H9 (cell line): ENCODE measurements at regions not wholly inside any gene's neighbourhood (a gene's known extent, or its start where the extent isn't known, plus 50 kb on each side); places are given as distances from the start of the nearest gene placed in this dataset.

Source experiments
- DNase-seq: peaks from one replicate; pipeline ENCODE4 v3.0.0-alpha.2; 2017
- H2AFZ ChIP-seq: one replicate; pipeline ENCODE4 v1.6.1; 2013; ENCODE audit warnings: mild to moderate bottlenecking, low read length, control low read depth, moderate library complexity
- H2AK5ac ChIP-seq: 2 replicates; pipeline ENCODE4 v1.6.1; 2013; ENCODE audit warnings: low read length, control low read depth, mixed read lengths; ENCODE audit not compliant: insufficient read length
- H2BK120ac ChIP-seq: one replicate; pipeline ENCODE4 v1.6.1; 2013; ENCODE audit warnings: low read depth, mild to moderate bottlenecking, low read length, control low read depth, inconsistent platforms; ENCODE audit not compliant: poor library complexity, severe bottlenecking
- H2BK12ac ChIP-seq: 2 replicates; pipeline ENCODE4 v1.6.1; 2013; ENCODE audit warnings: low read length, control low read depth, mixed read lengths, low read depth; ENCODE audit not compliant: insufficient read length
- H2BK15ac ChIP-seq: 2 replicates; pipeline ENCODE4 v1.6.1; 2013; ENCODE audit warnings: low read depth, low read length, control low read depth
- H2BK20ac ChIP-seq: one replicate; pipeline ENCODE4 v1.6.1; 2013; ENCODE audit warnings: low read depth, mild to moderate bottlenecking, low read length, control low read depth, inconsistent platforms; ENCODE audit not compliant: poor library complexity, severe bottlenecking
- H2BK5ac ChIP-seq: 2 replicates; pipeline ENCODE4 v1.6.1; 2013; ENCODE audit warnings: low read length, control low read depth, mixed read lengths; ENCODE audit not compliant: insufficient read length
- H3K14ac ChIP-seq: 2 replicates; pipeline ENCODE4 v1.6.1; 2013; ENCODE audit warnings: low read length, control low read depth; ENCODE audit not compliant: insufficient read depth
- H3K18ac ChIP-seq: 2 replicates; pipeline ENCODE4 v1.6.1; 2013; ENCODE audit warnings: low read depth, mild to moderate bottlenecking, mixed read lengths, low read length, control low read depth; ENCODE audit not compliant: insufficient read length
- H3K23ac ChIP-seq: 2 replicates; pipeline ENCODE4 v1.6.1; 2013; ENCODE audit warnings: low read length, control low read depth, mixed read lengths, low read depth; ENCODE audit not compliant: insufficient read length
- H3K23me2 ChIP-seq: 2 replicates; pipeline ENCODE4 v1.6.1; 2013; ENCODE audit warnings: low read depth, mild to moderate bottlenecking, mixed read lengths, low read length, control low read depth; ENCODE audit not compliant: insufficient read length, poor library complexity, severe bottlenecking
- H3K27ac ChIP-seq: 2 replicates; pipeline ENCODE4 v1.5.1; 2013; ENCODE audit warnings: low read length, control low read depth, mixed read lengths, low read depth; ENCODE audit not compliant: insufficient read length
- H3K27me3 ChIP-seq: 2 replicates; pipeline ENCODE4 v1.6.1; 2013; ENCODE audit warnings: low read length, control low read depth, inconsistent platforms; ENCODE audit not compliant: insufficient read depth
- H3K4ac ChIP-seq: 2 replicates; pipeline ENCODE4 v1.6.1; 2013; ENCODE audit warnings: low read depth, mild to moderate bottlenecking, control low read depth, inconsistent platforms, low read length, moderate library complexity
- H3K4me1 ChIP-seq: 2 replicates; pipeline ENCODE4 v1.6.1; 2013; ENCODE audit warnings: low read length, control low read depth, inconsistent platforms; ENCODE audit not compliant: insufficient read depth
- H3K4me2 ChIP-seq: 2 replicates; pipeline ENCODE4 v1.6.1; 2013; ENCODE audit warnings: low read length, control low read depth, mixed read lengths; ENCODE audit not compliant: insufficient read length, insufficient read depth
- H3K56ac ChIP-seq: 2 replicates; pipeline ENCODE4 v1.6.1; 2013; ENCODE audit warnings: low read depth, mild to moderate bottlenecking, mixed read lengths, low read length, control low read depth; ENCODE audit not compliant: insufficient read length
- H3K79me1 ChIP-seq: 2 replicates; pipeline ENCODE4 v1.6.1; 2013; ENCODE audit warnings: low read depth, mild to moderate bottlenecking, moderate library complexity, low read length, control low read depth, inconsistent platforms; ENCODE audit not compliant: insufficient read depth, poor library complexity, severe bottlenecking
- H3K79me2 ChIP-seq: 2 replicates; pipeline ENCODE4 v1.6.1; 2013; ENCODE audit warnings: low read length, control low read depth, inconsistent platforms; ENCODE audit not compliant: insufficient read depth
- H3K9ac ChIP-seq: 2 replicates; pipeline ENCODE4 v1.6.1; 2013; ENCODE audit warnings: low read length, control low read depth, mixed read lengths; ENCODE audit not compliant: insufficient read length; ENCODE audit errors: extremely low read depth
- H3K9me3 ChIP-seq: one replicate; pipeline ENCODE4 v1.6.1; 2013; ENCODE audit warnings: low read depth, low read length, inconsistent platforms; ENCODE audit not compliant: control insufficient read depth
- H3T11ph ChIP-seq: one replicate; pipeline ENCODE4 v1.6.1; 2013; ENCODE audit warnings: mild to moderate bottlenecking, low read length, control low read depth, inconsistent platforms
- H4K20me1 ChIP-seq: one replicate; pipeline ENCODE4 v1.6.1; 2013; ENCODE audit not compliant: control insufficient read depth, insufficient read length, insufficient read depth
- H4K5ac ChIP-seq: 2 replicates; pipeline ENCODE4 v1.6.1; 2013; ENCODE audit warnings: low read depth, mild to moderate bottlenecking, mixed read lengths, low read length, control low read depth; ENCODE audit not compliant: insufficient read length
- H4K8ac ChIP-seq: replicated peaks from 2 replicates; pipeline ENCODE4 v1.6.1; 2013; ENCODE audit warnings: low read length, control low read depth, mixed read lengths, low read depth; ENCODE audit not compliant: insufficient read length
- H4K91ac ChIP-seq: 2 replicates; pipeline ENCODE4 v1.6.1; 2013; ENCODE audit warnings: low read depth, mild to moderate bottlenecking, moderate library complexity, mixed read lengths, low read length, control low read depth; ENCODE audit not compliant: insufficient read length
- H3K27ac Mint-ChIP-seq, 3 experiments: 2 replicates in 2 of 3; 3 replicates in 1 of 3; pipeline ENCODE4 v1.8.0; 2020 to 2021; ENCODE audit warnings: mixed read lengths in 3 of 3, mild to moderate bottlenecking in 1 of 3, moderate library complexity in 1 of 3
- H3K27me3 Mint-ChIP-seq: 2 replicates; pipeline ENCODE4 v1.8.0; 2021; ENCODE audit warnings: low read depth, mild to moderate bottlenecking, moderate library complexity, mixed read lengths
- H3K36me3 Mint-ChIP-seq, 3 experiments: 2 replicates in 2 of 3; 3 replicates in 1 of 3; pipeline ENCODE4 v1.8.0; 2020 to 2021; ENCODE audit warnings: low read depth in 3 of 3, mixed read lengths in 3 of 3; ENCODE audit not compliant: insufficient read depth in 1 of 3
- H3K4me1 Mint-ChIP-seq, 2 experiments: 2 replicates each; pipeline ENCODE4 v1.8.0; 2020; ENCODE audit warnings: mixed read lengths in 2 of 2
- H3K4me3 Mint-ChIP-seq, 2 experiments: 2 replicates in 1 of 2; 3 replicates in 1 of 2; pipeline ENCODE4 v1.8.0; 2020 to 2021; ENCODE audit warnings: mild to moderate bottlenecking in 2 of 2, mixed read lengths in 2 of 2, moderate library complexity in 1 of 2
- H3K9me3 Mint-ChIP-seq, 2 experiments: 2 replicates in 1 of 2; 3 replicates in 1 of 2; pipeline ENCODE4 v1.8.0; 2020; ENCODE audit warnings: mild to moderate bottlenecking in 2 of 2, mixed read lengths in 2 of 2, moderate library complexity in 1 of 2
- WGBS: extraction: QIAGEN DNeasy Blood & Tissue Kit; methylation state at CpG from one replicate; pipeline ENCODE4 v1.1.7; 2013; ENCODE audit warnings: missing lambda C conversion rate, low lambda C conversion rate, mixed read lengths; ENCODE audit not compliant: insufficient read length; ENCODE audit errors: extremely low coverage; 5-methylcytosine and 5-hydroxymethylcytosine counted together
- TF ChIP-seq, protein P1 (sequence below): fragments of 200-600 bp; sonication (generic); conservative IDR thresholded peaks from 3 replicates; pipeline ENCODE4 v1.8.0; 2021; ENCODE audit warnings: antibody characterized with exemption, mild to moderate bottlenecking

DNA sequence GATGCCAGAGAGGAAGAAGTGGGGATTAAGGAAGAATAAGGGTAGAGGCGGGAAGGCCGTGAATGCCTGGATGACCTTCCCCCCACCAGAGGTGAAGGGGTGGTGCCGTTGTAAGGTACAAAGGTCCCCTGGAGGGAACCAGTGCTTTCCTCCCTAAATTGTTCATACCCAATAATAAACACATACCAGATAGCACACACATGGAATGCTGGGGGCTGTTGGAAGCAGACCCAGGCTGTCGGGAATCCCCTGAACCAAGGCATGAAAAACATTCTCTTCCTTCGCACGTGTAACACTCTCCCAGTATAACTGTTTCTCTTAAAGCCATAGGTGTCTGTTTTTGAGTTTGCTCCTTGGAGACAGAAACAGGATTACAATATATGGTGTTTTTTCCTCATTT, 107.1 kb upstream of the CTAGE1 start:
- Histone ChIP-seq H2BK15ac (no peak overlapping the region), H3K79me1 (no peaks in the 10 kb centered on the region), H4K20me1 (no peaks in the 10 kb centered on the region), H4K91ac (no peak overlapping the region), H3K4ac (no peak overlapping the region), H3T11ph (no peak overlapping the region), H3K4me1 (peaks cover 3% of the 10 kb centered on the region; the same call in 1 of the 2 replicates), H3K18ac (no peak overlapping the region), H3K79me2 (no peaks in the 10 kb centered on the region), H3K14ac (no peak overlapping the region), H3K9me3 (no peaks in the 10 kb centered on the region), H2BK12ac (no peak overlapping the region), H3K9ac (no peak overlapping the region), H2AFZ (no peak overlapping the region), H4K8ac (no peak overlapping the region), H3K4me2 (no peak overlapping the region), H4K5ac (no peak overlapping the region), H2BK20ac (no peak overlapping the region), H2BK5ac (no peak overlapping the region), H3K27ac (no peak overlapping the region), H3K23me2 (no peaks in the 10 kb centered on the region), H3K23ac (no peak overlapping the region), H3K27me3 (no peaks in the 10 kb centered on the region), H2BK120ac (no peak overlapping the region), H2AK5ac (no peak overlapping the region), H3K56ac (no peak overlapping the region)
- WGBS = no CpG with 5 or more reads among the region's 6 CpGs
- Mint-ChIP-seq H3K36me3 (peaks cover 0 to 5% (median 0%) of the 10 kb centered on the region in 3 experiments; a peak in 3 of 7 replicates), H3K27ac (no peak overlapping the region), H3K9me3 (peaks cover 0 to 3% of the 10 kb centered on the region in 2 experiments; a peak in 1 of 5 replicates), H3K27me3 (peaks cover 9% of the 10 kb centered on the region), H3K4me1 (peaks cover 0 to 3% of the 10 kb centered on the region in 2 experiments; a peak in 2 of 4 replicates), H3K4me3 (no peak overlapping the region)
- TF ChIP-seq, protein P1, sequence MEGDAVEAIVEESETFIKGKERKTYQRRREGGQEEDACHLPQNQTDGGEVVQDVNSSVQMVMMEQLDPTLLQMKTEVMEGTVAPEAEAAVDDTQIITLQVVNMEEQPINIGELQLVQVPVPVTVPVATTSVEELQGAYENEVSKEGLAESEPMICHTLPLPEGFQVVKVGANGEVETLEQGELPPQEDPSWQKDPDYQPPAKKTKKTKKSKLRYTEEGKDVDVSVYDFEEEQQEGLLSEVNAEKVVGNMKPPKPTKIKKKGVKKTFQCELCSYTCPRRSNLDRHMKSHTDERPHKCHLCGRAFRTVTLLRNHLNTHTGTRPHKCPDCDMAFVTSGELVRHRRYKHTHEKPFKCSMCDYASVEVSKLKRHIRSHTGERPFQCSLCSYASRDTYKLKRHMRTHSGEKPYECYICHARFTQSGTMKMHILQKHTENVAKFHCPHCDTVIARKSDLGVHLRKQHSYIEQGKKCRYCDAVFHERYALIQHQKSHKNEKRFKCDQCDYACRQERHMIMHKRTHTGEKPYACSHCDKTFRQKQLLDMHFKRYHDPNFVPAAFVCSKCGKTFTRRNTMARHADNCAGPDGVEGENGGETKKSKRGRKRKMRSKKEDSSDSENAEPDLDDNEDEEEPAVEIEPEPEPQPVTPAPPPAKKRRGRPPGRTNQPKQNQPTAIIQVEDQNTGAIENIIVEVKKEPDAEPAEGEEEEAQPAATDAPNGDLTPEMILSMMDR = no peak
- no peak for DNase-seq
